ENCODE measurements at regions not wholly inside any gene's neighbourhood (a gene's known extent, or its start where the extent isn't known, plus 50 kb on each side); places are given as distances from the start of the nearest gene placed in this dataset.
"Not testable (repeated sequence)": the region's sequence is repeated elsewhere in the genome, so short reads cannot be mapped to it uniquely, and the experiment has no call there.

GRCh38 chr16:85521552-85522307 lies 91.4 kb upstream of the GSE1 start:
- peak in 2 of 6 experiments; percentile 24 to 31 for DNase-seq

GRCh38 chr16:85522308-85522841 lies 90.7 kb upstream of the GSE1 start:
- no peak for DNase-seq

- DNase-seq = no peak
These were observed 90.1 kb upstream of the GSE1 start for GRCh38 chr16:85522842-85523601.

DNA sequence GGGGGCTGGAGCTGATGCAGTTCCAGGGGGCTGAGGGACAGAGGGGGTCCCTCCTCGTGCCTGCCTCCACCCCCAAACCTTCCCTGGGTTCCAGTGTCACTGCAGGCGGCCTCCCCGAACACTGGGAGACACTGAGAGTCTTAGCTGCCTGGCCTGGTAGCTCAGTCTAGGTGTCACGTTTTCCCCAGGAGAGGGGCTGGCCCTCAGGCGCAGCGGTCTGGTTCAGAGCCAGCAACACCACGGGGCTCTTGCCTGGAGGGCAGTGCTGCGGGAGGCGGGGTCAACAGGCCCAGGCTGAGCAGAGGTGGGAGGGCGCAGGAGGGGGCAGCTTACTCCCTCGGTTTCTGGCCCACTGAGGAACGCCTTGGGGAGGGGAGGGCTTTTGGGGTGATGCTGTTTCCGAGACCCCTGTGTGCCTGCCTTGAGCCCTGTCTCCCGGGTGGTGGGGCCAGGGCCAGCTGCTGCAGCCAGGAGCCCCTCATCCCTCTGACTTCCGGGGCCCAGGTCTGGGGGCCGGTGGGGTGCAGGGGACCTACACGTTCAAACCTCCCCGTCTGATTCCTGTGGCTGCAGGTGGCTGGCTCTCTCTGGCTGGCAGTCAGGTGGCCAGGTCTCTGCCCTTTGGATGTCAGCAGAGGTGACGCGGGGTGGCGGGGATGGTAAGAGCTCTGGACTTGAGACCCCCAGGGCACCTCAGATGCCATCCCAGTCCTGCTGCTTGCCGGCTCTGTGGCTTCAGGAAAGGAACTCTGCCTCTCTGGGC lies 89.3 kb upstream of the GSE1 start:
- DNase-seq = no peak

DNA sequence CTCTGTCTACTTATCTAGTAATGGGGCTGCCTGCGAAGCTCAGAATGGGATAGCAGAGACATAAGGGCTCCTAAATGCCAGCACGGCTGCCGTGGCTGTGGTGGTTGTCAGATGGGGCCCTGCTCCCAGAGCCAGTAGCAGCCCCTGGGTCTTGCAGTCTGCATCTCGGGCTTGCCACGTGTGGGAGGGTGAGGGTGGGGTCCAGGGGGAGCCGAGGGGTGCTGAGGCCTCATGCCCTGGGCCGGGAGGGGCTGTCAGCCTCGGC lies 88.8 kb upstream of the GSE1 start:
- no peak for DNase-seq

DNA sequence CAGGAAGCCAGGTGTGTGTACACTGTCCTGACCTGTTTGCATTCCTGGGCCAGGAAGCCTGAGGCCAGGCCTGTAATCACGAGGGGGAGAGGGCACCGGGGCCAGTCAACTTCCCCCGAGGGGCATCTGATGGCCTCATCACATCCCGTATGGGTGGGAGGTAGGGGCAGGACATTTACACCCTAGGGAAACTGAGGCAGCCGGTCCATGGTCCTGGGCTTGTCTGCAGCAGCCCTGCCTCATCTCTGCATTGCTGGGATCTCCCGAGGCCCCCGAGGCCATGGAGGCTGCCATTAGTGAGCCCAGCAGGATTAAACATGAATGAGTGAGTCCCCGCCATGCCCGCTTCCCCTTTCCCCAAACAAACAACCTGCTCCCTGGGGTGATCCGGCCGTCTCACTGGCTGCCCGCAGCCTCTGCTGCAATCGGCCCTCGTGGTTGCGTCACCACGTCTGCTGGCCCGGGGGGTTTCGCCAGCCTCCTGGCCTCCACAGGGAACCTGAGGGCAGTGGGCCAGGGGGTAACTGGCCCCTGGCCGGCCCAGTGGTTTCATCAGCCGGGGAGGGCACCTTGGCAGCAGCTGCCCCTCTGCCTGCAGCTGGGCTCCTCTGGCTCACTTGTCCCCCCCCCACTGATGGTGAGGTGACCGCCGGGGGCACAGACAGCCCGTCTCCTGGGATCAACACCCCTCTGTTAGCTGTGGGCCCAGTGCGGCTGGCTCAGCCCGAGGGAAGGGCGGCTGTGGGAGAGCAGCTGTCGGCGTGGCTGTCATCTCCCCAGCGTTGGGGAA lies 88.3 kb upstream of the GSE1 start:
- DNase-seq = no peak

DNA sequence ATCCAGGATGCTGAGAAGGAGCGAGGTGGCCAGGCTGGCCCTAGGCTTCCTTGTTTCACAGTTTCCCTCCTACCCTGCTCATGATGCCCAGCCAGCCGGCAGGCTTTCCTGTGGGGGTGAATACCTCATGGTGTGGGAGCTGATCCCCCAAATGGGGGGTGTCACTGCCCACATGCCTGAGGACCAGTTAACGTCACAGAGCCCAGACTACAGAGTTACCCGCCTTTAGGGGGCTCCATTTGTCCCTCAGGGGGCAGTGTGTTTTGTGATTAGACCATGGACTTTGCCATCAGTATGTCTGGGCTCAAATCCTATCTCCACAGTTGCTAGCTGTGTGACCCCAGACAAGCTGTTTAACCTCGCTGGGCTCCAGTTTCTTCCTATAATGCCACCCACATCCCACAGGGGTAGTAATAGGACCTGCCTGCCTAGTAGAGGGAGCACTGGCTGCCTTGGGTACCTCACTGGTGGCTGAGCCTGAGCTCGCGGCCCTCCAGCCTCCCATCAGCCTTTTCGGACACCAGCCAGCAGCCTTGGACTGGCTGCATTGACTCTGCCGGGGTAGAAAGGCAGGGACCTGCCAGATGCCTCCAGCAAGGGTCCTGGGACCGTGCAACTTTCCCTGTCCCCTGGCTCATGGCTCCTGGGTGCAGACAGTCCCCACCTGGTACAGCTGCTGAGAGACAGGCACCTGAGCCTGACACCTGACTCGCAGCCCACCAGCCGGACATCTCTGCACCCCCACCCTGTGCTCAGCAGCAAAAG lies 87.5 kb upstream of the GSE1 start:
- DNase-seq = no peak

- no peak for DNase-seq
These were observed 86.7 kb upstream of the GSE1 start for GRCh38 chr16:85526185-85526974.

DNA sequence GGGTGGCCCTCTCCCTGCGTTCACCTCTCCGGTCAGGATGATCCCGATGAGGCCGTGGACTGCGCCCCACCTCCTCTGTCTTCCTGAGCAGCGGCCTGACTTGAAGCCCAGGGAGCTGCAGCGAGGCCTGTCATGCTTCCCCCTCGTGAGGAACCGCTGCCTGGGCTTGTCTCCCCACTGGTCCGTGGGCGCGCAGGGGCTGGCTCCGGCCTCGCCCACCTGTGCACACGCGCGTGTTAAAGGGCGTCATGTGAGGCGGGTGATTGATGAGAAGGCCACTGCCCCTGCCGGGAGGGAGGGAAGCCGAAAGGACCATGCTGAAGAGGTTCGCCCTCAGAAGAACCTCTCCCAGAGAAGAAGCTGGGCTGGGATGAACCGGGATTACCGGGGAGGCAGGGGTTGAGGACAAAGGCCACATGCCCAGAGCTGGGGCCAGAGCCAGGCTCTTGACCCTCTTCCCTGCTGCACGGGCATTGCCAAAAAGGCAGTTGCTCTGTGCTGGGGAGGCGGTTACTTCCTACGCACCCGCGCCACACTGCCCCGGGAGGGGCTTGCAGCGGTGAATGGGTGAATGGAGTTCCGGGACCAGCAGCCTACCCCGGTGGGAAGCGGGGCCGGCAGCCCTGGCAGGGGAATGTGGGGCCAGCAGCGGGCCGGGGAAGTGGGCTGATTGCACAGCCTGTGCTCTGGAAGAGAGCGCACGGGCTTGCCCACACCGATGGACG lies 85.9 kb upstream of the GSE1 start:
- DNase-seq = no peak

- DNase-seq = no peak
These were observed 85.3 kb upstream of the GSE1 start for GRCh38 chr16:85527767-85528297.

DNA sequence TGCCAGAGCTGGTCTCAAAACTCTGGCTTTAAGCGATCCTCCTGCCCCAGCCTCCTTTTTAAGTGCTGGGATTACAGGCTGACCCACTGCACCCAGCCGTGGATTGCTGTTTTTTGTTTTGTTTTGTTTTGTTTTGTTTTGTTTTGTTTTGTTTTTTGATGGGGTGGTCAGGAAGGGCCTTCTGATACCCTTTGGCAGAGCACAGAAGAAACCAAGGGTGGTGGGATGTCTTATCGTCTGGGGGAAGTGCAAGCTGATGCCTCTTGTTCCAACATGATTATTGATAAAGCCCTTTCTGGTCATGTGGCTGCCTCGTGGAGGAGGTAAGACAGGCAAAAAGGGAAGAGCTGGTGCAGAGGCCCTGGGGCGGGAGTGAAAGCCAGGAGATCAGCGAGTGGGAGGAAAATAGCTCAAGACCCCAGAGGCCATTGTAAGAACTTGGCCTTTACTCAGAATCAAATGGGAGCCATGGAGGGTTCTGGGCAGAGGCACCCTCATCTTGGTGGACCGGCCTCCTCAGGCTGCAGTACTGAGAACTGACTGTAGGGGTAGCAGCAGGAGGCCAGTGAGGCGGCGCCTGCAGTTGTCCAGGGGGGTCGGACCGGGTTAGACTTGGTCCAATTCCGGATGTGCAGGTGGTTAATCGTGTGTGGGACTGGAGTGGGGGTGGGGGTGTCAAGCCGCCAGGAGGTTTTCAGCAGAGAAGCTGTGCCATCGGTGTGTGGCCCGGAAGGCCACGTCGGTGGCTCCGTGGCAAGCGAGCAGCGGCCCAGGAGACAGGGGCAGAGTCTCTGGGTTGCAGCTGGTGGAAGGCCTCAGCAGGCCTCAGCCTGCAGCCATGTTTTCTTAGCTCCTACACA lies 84.4 kb upstream of the GSE1 start:
- DNase-seq = no peak

GRCh38 chr16:85529489-85530369 lies 83.4 kb upstream of the GSE1 start:
- DNase-seq = no peak

- DNase-seq = no peak
These were observed 82.8 kb upstream of the GSE1 start for GRCh38 chr16:85530370-85530739.

- no peak for DNase-seq
These were observed 81.6 kb upstream of the GSE1 start for GRCh38 chr16:85531516-85531915.

- no peak for DNase-seq
These were observed 81.0 kb upstream of the GSE1 start for GRCh38 chr16:85532147-85532546.

GRCh38 chr16:85533593-85533992 lies 79.5 kb upstream of the GSE1 start:
- DNase-seq = not testable (repeated sequence)

DNA sequence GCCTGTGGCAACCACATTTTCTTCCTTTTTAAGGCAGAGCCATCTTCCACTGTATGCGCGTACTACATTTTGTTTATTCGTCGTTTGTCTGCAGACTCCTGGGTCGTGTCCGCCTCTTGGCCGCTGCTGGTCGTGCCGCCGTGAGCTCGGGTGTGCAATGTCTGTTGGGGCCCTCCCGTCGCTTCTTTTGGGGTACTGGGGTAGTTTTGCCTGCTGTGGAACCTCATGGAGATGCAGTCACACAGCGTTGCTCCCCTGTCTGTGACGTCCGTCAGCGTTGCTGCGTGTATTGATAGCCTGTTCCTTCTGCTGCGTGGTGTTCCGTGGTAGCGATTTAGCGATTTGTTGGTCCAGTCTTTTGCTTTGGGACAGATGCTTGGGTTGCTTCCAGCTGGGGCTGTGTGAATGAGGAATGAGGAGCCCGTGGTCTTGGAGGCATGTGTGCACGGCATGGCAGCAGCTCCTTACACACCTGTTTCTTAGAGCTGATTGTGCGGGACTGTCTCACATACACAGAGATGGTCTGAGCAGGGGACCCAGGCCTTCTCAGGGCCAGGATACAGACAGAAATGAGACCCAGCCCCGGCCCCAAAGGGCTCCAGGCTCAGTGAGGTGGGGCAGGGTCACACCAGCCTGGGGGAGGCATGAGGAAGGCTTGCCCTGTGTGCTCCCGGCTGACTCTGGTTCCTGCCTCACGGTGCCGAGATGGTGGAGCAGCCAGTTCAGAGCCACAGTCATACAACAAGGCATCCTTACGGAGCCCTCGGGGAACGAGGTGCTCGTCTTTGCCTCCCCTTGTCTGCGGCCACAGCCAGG lies 78.4 kb upstream of the GSE1 start:
- no peak for DNase-seq
